ENCODE measurements at regions not wholly inside any gene's neighbourhood (a gene's known extent, or its start where the extent isn't known, plus 50 kb on each side); places are given as distances from the start of the nearest gene placed in this dataset.

DNA sequence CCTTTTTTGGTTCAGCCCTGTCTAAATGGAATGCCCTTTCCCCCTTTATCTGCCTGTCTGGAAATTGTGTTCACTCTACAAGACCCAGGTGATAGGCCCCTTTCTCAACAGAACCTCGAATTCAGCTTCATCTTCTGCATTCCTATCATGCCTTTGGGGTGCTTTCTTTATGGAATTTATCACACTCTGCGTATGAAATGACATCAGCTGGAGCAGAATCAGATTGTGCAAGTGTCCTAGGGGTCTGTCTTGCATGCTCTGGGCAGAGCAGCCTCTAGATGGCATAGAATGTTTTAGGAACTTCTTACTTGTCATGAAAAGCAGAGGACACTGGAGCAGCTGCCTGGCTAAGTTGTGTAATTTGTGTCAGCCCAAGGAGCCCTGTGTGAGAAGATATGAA is 84.9 kb downstream of the ISL1 start:
- Histone ChIP-seq H3K4me3 (no peak overlapping the region), H3K27ac (ENCODE audit: low read depth in 1 of 2, low read length in 1 of 2) (no peak overlapping the region), H3K4me1 (ENCODE audit: control insufficient read depth in 5 of 5, insufficient read depth in 5 of 5, low read length in 5 of 5) (peaks cover 0 to 7% (median 0%) of the 10 kb centered on the region in 5 donors), H3K9ac (ENCODE audit: insufficient read depth in 1 of 2, low read length in 2 of 2) (no peak overlapping the region), H3K36me3 (ENCODE audit: control insufficient read depth in 4 of 4, insufficient read depth in 4 of 4, low read length in 4 of 4) (no peaks in the 10 kb centered on the region), H3K27me3 (ENCODE audit: control insufficient read depth in 3 of 3, insufficient read depth in 3 of 3, low read length in 2 of 3) (no peaks in the 10 kb centered on the region), H3K9me3 (ENCODE audit: control insufficient read depth in 4 of 4, insufficient read depth in 3 of 4, low read length in 3 of 4) (no peaks in the 10 kb centered on the region)
- DNase-seq: peak in 1 of 3 donors; percentile 31
- ATAC-seq (ENCODE audit: insufficient read depth, low FRiP score): no peak
- 36 to 55% methylated on average over 2 of the region's 2 CpGs for WGBS, 2 donors
- TF ChIP-seq CTCF (IDR thresholded peaks at IDR 0.05; ENCODE audit: control extremely low read depth, extremely low read depth): no peak

- no peak for ATAC-seq (ENCODE audit: insufficient read depth, low FRiP score)
Measured at GRCh38 chr5:51471630-51472029, 88.4 kb downstream of the ISL1 start.

DNA sequence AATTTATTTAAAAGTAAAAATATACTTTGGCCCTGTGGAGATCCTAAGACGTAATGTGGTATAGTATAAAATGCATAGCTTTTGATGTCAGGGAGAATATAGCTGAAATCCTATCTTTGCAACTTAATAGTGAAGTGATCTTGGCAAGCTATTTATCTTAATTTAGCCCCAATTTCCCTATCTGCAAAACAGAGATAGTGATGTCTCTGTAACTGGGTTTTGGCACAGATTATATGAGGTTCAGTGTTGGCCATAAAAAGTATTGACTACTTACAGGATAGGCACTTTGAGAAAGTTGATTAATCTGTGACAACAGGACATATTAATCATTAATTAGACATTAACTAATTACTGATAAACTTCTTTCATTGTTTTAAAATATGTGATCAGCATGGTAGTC is 89.2 kb downstream of the ISL1 start:
- Histone ChIP-seq H3K9me3 (ENCODE audit: control insufficient read depth in 4 of 4, insufficient read depth in 3 of 4, low read length in 3 of 4) (no peaks in the 10 kb centered on the region), H3K27me3 (ENCODE audit: control insufficient read depth in 3 of 3, insufficient read depth in 3 of 3, low read length in 2 of 3) (no peaks in the 10 kb centered on the region), H3K4me1 (ENCODE audit: control insufficient read depth in 5 of 5, insufficient read depth in 5 of 5, low read length in 5 of 5) (peaks cover 0 to 7% (median 0%) of the 10 kb centered on the region in 5 donors), H3K9ac (ENCODE audit: insufficient read depth in 1 of 2, low read length in 2 of 2) (no peak overlapping the region), H3K4me3 (no peak overlapping the region), H3K36me3 (ENCODE audit: control insufficient read depth in 4 of 4, insufficient read depth in 4 of 4, low read length in 4 of 4) (no peaks in the 10 kb centered on the region), H3K27ac (ENCODE audit: low read depth in 1 of 2, low read length in 1 of 2) (no peak overlapping the region)
- WGBS, 2 donors: 79 to 94% methylated on average over 1 of the region's 1 CpG
- TF ChIP-seq CTCF (IDR thresholded peaks at IDR 0.05; ENCODE audit: control extremely low read depth, extremely low read depth): no peak
- DNase-seq (no peak), ATAC-seq (ENCODE audit: insufficient read depth, low FRiP score) (no peak)

More at GRCh38 chr5:51471630-51472029, 88.4 kb downstream of the ISL1 start:
- WGBS, 2 donors: 49 to 70% methylated on average over 1 of the region's 1 CpG
- Histone ChIP-seq H3K4me1 (ENCODE audit: control insufficient read depth in 5 of 5, insufficient read depth in 5 of 5, low read length in 5 of 5) (peaks cover 0 to 7% (median 0%) of the 10 kb centered on the region in 5 donors), H3K4me3 (no peak overlapping the region), H3K9me3 (ENCODE audit: control insufficient read depth in 4 of 4, insufficient read depth in 3 of 4, low read length in 3 of 4) (no peaks in the 10 kb centered on the region), H3K9ac (ENCODE audit: insufficient read depth in 1 of 2, low read length in 2 of 2) (no peak overlapping the region), H3K27me3 (ENCODE audit: control insufficient read depth in 3 of 3, insufficient read depth in 3 of 3, low read length in 2 of 3) (no peaks in the 10 kb centered on the region), H3K27ac (ENCODE audit: low read depth in 1 of 2, low read length in 1 of 2) (no peak overlapping the region), H3K36me3 (ENCODE audit: control insufficient read depth in 4 of 4, insufficient read depth in 4 of 4, low read length in 4 of 4) (no peaks in the 10 kb centered on the region)
- TF ChIP-seq CTCF (IDR thresholded peaks at IDR 0.05; ENCODE audit: control extremely low read depth, extremely low read depth): no peak
- DNase-seq: no peak

- peaks cover 0 to 4% (median 0%) of the 10 kb centered on the region in 5 donors for H3K4me1 ChIP-seq (ENCODE audit: control insufficient read depth in 5 of 5, insufficient read depth in 5 of 5, low read length in 5 of 5)
- DNase-seq (no peak), ATAC-seq (ENCODE audit: insufficient read depth, low FRiP score) (no peak)
- TF ChIP-seq CTCF (IDR thresholded peaks at IDR 0.05; ENCODE audit: control extremely low read depth, extremely low read depth): no peak
- H3K9me3 ChIP-seq (ENCODE audit: control insufficient read depth in 4 of 4, insufficient read depth in 3 of 4, low read length in 3 of 4): no peaks in the 10 kb centered on the region
- 49 to 60% methylated on average over 5 of the region's 5 CpGs for WGBS, 2 donors
- H3K4me3 ChIP-seq: no peak overlapping the region
- no peak overlapping the region for H3K27ac ChIP-seq (ENCODE audit: low read depth in 1 of 2, low read length in 1 of 2)
- no peaks in the 10 kb centered on the region for H3K27me3 ChIP-seq (ENCODE audit: control insufficient read depth in 3 of 3, insufficient read depth in 3 of 3, low read length in 2 of 3)
- H3K9ac ChIP-seq (ENCODE audit: insufficient read depth in 1 of 2, low read length in 2 of 2): no peak overlapping the region
- no peaks in the 10 kb centered on the region for H3K36me3 ChIP-seq (ENCODE audit: control insufficient read depth in 4 of 4, insufficient read depth in 4 of 4, low read length in 4 of 4)
Measured at GRCh38 chr5:51475628-51476027, 92.4 kb downstream of the ISL1 start.

Data from lung (tissue), 11 donors.